OCI-LY7 (cell line): ENCODE measurements at regions not wholly inside any gene's neighbourhood (a gene's known extent, or its start where the extent isn't known, plus 50 kb on each side); places are given as distances from the start of the nearest gene placed in this dataset.

Source experiments
- BruUV-seq: library from RNA; stranded (reverse); fragments of 400-500 nt; replicated peaks from 2 replicates; lab custom pipeline; 2021; lab: Mats Ljungman, UMichigan
- CTCF ChIA-PET: fragments of 300-600 bp; sonication (Branson Sonifier 250); formaldehyde crosslinking; loops from one replicate; lab custom pipeline; 2022; ENCODE audit warnings: antibody characterized with exemption; ENCODE audit not compliant: unreplicated experiment; lab: Charles Lee
- POLR2A ChIA-PET: fragments of 300-600 bp; sonication (Branson Sonifier 250); formaldehyde crosslinking; loops from one replicate; lab custom pipeline; 2022; ENCODE audit warnings: antibody characterized with exemption; lab: Charles Lee
- DNase-seq: peaks from one replicate; pipeline ENCODE4 v3.0.0-alpha.2; 2015; ENCODE audit warnings: low spot score
- H2AFZ ChIP-seq: fragments of 200-600 bp; sonication (generic), shearing (Covaris generic); 2 replicates; pipeline ENCODE4 v1.6.1; 2014; ENCODE audit warnings: mild to moderate bottlenecking, antibody characterized with exemption, low read length, moderate library complexity
- H3K27ac ChIP-seq: fragments of 200-600 bp; sonication (generic); 2 replicates; pipeline ENCODE4 v1.5.1; 2014; ENCODE audit warnings: mixed run types, low read depth, mild to moderate bottlenecking, moderate library complexity, low read length, inconsistent platforms; ENCODE audit not compliant: poor library complexity, severe bottlenecking
- H3K36me3 ChIP-seq: fragments of 200-600 bp; sonication (generic); 2 replicates; pipeline ENCODE4 v1.6.1; 2014; ENCODE audit warnings: mild to moderate bottlenecking, antibody characterized with exemption, low read length, moderate library complexity, mixed read lengths; ENCODE audit not compliant: insufficient read depth
- H3K4me1 ChIP-seq: fragments of 200-600 bp; sonication (generic); 2 replicates; pipeline ENCODE4 v1.5.1; 2014; ENCODE audit warnings: mild to moderate bottlenecking, low read length; ENCODE audit not compliant: insufficient read depth, poor library complexity, severe bottlenecking
- H3K4me2 ChIP-seq: fragments of 200-600 bp; sonication (generic); 2 replicates; pipeline ENCODE4 v1.6.1; 2014; ENCODE audit warnings: mild to moderate bottlenecking, low read length
- H3K4me3 ChIP-seq: fragments of 200-600 bp; sonication (generic); 2 replicates; pipeline ENCODE4 v1.5.1; 2014; ENCODE audit warnings: mild to moderate bottlenecking, low read depth, low read length; ENCODE audit not compliant: poor library complexity, severe bottlenecking
- H3K79me2 ChIP-seq: fragments of 200-600 bp; sonication (generic); 2 replicates; pipeline ENCODE4 v1.6.1; 2016; ENCODE audit warnings: low read depth, mild to moderate bottlenecking, low read length, moderate library complexity, mixed read lengths; ENCODE audit not compliant: insufficient read depth
- H3K9me2 ChIP-seq: fragments of 200-600 bp; sonication (generic); 2 replicates; pipeline ENCODE4 v1.6.1; 2016; ENCODE audit warnings: mild to moderate bottlenecking, low read length, mixed read lengths; ENCODE audit not compliant: insufficient read depth
- H3K9me3 ChIP-seq: fragments of 200-600 bp; sonication (generic); 2 replicates; pipeline ENCODE4 v1.6.1; 2014; ENCODE audit warnings: mild to moderate bottlenecking, mixed run types, low read length, mixed read lengths
- H4K20me1 ChIP-seq: fragments of 200-600 bp; sonication (generic); 2 replicates; pipeline ENCODE4 v1.6.1; 2014; ENCODE audit warnings: mild to moderate bottlenecking, antibody characterized with exemption, low read length, moderate library complexity, mixed read lengths; ENCODE audit not compliant: insufficient read depth
- CTCF ChIP-seq: fragments of 200-600 bp; sonication (generic); conservative IDR thresholded peaks from 2 replicates; pipeline ENCODE4 v1.5.1; 2014; ENCODE audit warnings: mild to moderate bottlenecking, antibody characterized with exemption, low read length, moderate library complexity, mixed read lengths
- EZH2phosphoT487 ChIP-seq: fragments of 200-600 bp; sonication (generic); IDR thresholded peaks from 2 replicates; pipeline ENCODE4 v1.6.1; 2018; ENCODE audit warnings: low read depth, borderline replicate concordance, mild to moderate bottlenecking, mixed run types, antibody characterized with exemption, low read length, moderate library complexity, mixed read lengths
- intact Hi-C: fragments of 100-400 bp; cut with micrococcal nuclease; formaldehyde crosslinking; loops from one replicate; pipeline ENCODE4 v1.10.0; 2022; ENCODE audit not compliant: unreplicated experiment

- Histone ChIP-seq H4K20me1 (no peaks in the 10 kb centered on the region), H2AFZ (no peak overlapping the region), H3K9me3 (no peaks in the 10 kb centered on the region), H3K4me3 (no peak overlapping the region), H3K27ac (no peak overlapping the region), H3K36me3 (no peaks in the 10 kb centered on the region), H3K4me2 (no peak overlapping the region), H3K4me1 (no peaks in the 10 kb centered on the region), H3K79me2 (no peaks in the 10 kb centered on the region), H3K9me2 (no peaks in the 10 kb centered on the region)
- intact Hi-C loops = no loop called here
- no TSS peak for BruUV-seq
- ChIA-PET POLR2A (interaction anchor here (0.5 kb wide), 1 partner anchor 19 kb away, joined by 6 read pairs; no protein-coding TSS in a partner anchor), CTCF (no interaction called here)
- DNase-seq = no peak
- TF ChIP-seq CTCF = no peak
- no peak for TF ChIP-seq EZH2phosphoT487
Observed at GRCh38 chr5:98263084-98263483, 510.4 kb upstream of the RGMB start.

- intact Hi-C loops = no loop called here
- TF ChIP-seq EZH2phosphoT487 (no peak), CTCF (no peak)
- no peaks in the 10 kb centered on the region for H3K9me2 ChIP-seq
- no peak for DNase-seq
- ChIA-PET POLR2A (interaction anchor here (0.6 kb wide), 1 partner anchor 823 kb away, joined by 3 read pairs; no protein-coding TSS in a partner anchor), CTCF (no interaction called here)
- H3K4me1 ChIP-seq = no peaks in the 10 kb centered on the region
- no peak overlapping the region for H3K4me3 ChIP-seq
- no TSS peak for BruUV-seq
- H4K20me1 ChIP-seq = no peaks in the 10 kb centered on the region
- no peaks in the 10 kb centered on the region for H3K79me2 ChIP-seq
- no peak overlapping the region for H3K27ac ChIP-seq
- H3K36me3 ChIP-seq = no peaks in the 10 kb centered on the region
- H3K9me3 ChIP-seq = no peaks in the 10 kb centered on the region
- no peak overlapping the region for H2AFZ ChIP-seq
- no peak overlapping the region for H3K4me2 ChIP-seq
Observed at GRCh38 chr5:98268162-98268860, 505.2 kb upstream of the RGMB start.

- H3K4me3 ChIP-seq = no peak overlapping the region
- no peaks in the 10 kb centered on the region for H3K36me3 ChIP-seq
- BruUV-seq = no TSS peak
- H2AFZ ChIP-seq = no peak overlapping the region
- TF ChIP-seq CTCF (no peak), EZH2phosphoT487 (no peak)
- no peak overlapping the region for H3K27ac ChIP-seq
- no peaks in the 10 kb centered on the region for H4K20me1 ChIP-seq
- H3K79me2 ChIP-seq = no peaks in the 10 kb centered on the region
- DNase-seq = no peak
- POLR2A ChIA-PET = no interaction called here
- H3K4me2 ChIP-seq = no peak overlapping the region
- CTCF ChIA-PET = no interaction called here
- H3K9me3 ChIP-seq = no peaks in the 10 kb centered on the region
- intact Hi-C loops = no loop called here
- no peaks in the 10 kb centered on the region for H3K9me2 ChIP-seq
- H3K4me1 ChIP-seq = no peaks in the 10 kb centered on the region
Observed at GRCh38 chr5:98275980-98276379, 497.5 kb upstream of the RGMB start.
